ENCODE measurements at regions not wholly inside any gene's neighbourhood (a gene's known extent, or its start where the extent isn't known, plus 50 kb on each side); places are given as distances from the start of the nearest gene placed in this dataset.
"Not testable (repeated sequence)": the region's sequence is repeated elsewhere in the genome, so short reads cannot be mapped to it uniquely, and the experiment has no call there.

DNA sequence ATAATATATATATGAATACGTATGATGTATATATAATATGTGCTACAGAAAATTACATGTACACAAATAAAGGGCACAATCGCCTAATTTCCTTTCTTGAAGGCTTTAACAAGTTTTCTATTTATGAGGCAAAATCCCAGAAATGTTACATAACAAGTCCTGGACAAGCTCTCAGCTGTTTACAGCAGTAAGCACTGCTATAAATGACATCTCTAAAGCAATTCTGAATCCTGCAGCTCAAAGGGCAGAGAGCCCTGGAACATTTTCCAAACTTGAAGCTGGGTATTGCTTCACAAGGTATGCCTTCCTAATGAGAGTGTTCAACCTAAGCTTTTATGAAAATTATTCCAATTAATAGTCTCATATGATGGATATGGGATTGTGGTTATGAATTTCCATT lies 222.3 kb upstream of the GCFC2 start:
- TF ChIP-seq ZNF274 (IDR thresholded peaks at IDR 0.05; ENCODE audit: low read depth, low read length), result no peak
- no peak overlapping the region for H3K4me3 ChIP-seq (ENCODE audit: low read length)

DNA sequence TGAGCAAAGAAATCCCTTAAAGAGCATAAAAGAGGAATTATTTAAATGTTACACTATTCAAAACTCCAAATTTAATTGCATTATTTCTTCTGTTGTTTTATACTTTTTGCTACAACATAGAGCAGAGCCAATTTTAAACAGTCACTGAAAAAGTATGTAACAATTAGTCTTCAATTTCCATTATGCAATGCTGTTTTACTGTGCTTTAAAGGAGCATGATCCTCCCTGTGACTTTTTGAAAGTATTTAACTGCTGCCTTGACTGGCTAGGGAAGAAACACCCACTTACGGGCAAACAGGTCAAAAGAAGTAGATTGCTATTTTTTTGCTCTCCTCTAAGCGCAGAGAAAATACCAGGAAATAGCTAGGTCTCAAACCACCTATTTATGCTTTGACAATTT lies 217.4 kb upstream of the GCFC2 start:
- TF ChIP-seq ZNF274 (IDR thresholded peaks at IDR 0.05; ENCODE audit: low read depth, low read length), result no peak
- H3K4me3 ChIP-seq (ENCODE audit: low read length), result no peak overlapping the region

DNA sequence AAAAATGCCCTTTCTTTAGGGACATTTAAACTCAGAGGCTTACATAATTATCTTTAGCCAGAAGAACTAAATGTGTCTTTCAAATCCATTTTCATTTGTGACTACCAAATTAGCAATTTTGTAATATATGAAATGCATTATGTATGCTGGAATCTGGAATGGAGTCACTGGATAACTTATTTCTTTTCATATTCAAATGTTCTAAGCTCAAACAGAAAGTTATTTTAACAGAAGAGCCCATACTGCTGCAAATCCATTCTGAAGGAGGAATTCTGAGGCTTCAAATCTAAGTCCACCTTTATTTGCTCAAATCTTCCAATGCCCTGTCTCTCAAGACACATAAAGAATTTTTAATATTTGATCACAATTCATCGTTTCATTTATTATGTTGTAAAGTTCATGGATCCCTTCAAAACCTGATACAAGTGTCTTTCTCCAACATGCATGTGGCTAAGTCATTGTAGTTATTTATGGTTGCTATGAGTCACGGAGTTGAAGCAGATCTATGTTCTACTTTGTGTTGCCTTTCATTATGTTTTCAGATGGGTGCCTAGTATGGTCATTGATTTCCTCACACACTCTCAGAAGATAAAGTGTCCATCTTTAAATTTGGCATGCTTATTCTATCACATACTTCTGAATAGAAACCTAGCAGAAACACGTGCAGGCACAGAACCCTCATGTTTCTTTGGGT lies 214.8 kb upstream of the GCFC2 start:
- TF ChIP-seq ZNF274 (IDR thresholded peaks at IDR 0.05; ENCODE audit: low read depth, low read length), result no peak
- H3K4me3 ChIP-seq (ENCODE audit: low read length), result no peak overlapping the region

DNA sequence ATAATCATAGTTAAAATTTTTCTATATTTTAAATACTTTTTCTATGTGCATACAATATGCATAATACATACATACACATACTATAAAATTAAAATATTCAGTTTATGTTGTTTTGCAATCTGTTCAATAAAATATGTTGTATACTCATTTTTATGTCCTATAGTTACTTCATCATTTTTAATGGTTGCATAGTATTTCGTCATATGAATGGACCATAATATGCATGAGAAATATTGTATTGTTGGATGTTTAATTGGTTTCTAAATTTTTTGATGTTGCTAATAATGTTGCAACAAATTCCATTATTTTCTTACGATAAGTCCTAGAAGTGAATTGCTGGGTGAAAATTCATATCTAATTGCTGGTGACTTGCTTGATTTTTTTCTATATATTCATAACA lies 211.5 kb upstream of the GCFC2 start:
- no peak for TF ChIP-seq ZNF274 (IDR thresholded peaks at IDR 0.05; ENCODE audit: low read depth, low read length)

DNA sequence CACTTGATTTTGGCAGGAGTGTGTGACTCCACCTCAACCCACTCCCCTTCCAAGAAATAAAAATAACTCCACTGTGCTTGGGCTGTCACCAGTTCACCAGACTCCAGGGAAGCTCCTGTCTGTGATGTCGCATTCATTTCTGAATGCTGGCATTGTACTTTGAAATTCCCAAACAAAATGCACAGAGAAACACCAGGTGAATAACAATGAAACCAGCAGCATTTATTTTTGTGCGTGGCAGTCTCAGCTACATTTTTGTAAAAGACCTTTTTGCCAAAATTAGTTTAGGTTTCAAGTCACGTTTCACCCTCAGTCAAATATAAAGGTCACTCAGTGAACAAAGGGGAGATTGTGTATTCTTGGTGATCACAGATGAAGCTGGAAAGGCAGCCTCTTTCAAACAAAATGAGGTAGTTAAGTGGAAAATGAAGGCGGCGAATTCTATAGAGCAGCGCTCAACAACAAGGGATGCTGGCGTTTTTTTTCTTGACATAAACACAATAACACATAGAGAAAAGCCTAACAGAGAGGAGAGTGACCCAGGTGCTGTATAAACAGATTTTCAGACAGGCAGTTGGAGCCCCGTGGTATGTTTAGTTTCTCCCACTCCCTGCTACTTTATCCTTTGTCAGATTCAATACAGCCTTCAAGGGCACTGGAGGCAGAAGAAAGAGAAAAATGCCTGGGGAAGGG lies 210.3 kb upstream of the GCFC2 start:
- no peak for TF ChIP-seq ZNF274 (IDR thresholded peaks at IDR 0.05; ENCODE audit: low read depth, low read length)
- no peak overlapping the region for H3K4me3 ChIP-seq (ENCODE audit: low read length)

More for the DNA sequence above, 211.5 kb upstream of the GCFC2 start:
- no peak overlapping the region for H3K4me3 ChIP-seq (ENCODE audit: low read length)

DNA sequence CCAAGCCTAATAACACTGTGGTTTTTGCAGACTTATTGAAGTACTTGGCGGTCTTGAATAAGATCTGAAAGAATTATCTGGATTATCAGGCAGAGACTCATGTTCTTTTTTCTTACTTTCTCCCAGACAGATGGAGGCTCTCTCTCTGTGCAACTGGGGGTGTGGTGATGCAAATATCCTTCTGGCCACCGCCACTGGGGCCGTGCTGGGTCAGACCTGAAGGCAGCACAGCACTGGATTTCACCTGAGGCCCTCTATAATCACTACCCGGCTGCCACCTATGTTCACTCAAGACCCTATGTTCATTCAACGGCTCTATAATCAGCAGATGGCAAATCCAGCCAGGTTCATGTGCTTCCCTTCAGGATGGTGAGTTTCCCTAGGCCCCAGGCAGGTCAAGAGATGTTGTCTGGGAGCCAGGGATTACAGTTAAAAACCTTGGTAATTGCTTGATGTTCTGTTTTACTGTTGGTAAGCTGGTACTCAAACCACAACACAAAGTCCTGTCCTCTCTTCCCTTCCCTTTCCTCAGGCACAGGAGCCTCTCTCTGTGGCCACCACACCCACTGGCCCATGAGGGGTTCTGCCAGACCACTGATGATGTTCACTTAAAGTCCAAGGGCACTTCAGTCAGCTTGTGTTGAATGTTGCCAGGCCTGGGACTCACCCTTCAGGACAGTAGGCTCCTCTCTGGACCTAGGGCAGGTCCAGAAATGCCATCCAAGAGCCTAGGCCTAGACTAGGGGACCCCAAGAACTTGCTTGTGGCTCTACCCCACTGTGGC lies 205.3 kb upstream of the GCFC2 start:
- no peak overlapping the region for H3K4me3 ChIP-seq (ENCODE audit: low read length)
- TF ChIP-seq ZNF274 (IDR thresholded peaks at IDR 0.05; ENCODE audit: low read depth, low read length), result no peak

DNA sequence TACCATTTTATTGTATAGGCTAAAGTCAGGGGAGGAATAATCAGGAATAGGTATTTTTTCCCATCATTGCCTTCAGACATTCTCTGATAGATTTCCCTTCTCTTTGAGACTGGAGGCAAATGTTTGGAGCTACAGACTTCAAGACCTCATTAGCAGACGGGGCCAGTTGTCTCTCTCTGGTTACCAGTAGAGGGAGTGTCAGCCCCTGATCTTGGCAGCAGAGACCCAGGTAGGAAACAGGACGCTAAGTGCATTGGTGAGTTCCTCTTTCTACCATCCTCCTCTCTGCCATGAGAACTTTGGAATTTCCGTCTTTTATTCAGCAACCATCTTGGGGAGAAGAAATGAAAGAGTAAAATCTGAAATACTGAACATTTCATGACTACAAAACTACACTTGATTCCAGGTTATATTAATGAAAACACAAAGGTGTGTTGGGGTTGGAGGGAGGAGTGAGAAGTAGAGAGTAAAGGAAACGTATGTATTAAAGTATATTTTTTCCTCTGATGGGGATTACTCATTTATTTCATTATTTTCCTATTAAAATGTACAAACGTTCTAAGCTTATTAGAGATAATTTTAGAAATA lies 186.2 kb upstream of the GCFC2 start:
- TF ChIP-seq ZNF274 (IDR thresholded peaks at IDR 0.05; ENCODE audit: low read depth, low read length), result no peak
- no peak overlapping the region for H3K4me3 ChIP-seq (ENCODE audit: low read length)

DNA sequence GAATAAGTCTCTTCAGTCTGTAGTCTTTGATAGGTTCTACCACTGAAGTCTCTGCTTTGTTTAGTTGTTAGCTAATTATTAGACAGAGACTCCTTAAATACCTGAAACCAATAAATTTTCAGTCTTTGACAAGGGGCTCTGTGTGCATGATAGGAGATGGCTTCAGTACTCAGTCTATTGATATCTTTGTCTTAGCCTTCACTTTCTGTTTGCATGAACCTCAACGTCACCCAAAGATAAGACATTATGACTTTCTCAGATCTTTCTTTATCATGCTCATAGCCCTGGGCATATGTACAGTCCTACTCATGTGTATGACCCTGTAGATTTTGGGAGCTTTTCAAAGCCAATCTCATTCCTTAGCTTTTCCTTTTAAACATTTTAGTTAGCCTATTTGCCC lies 183.5 kb upstream of the GCFC2 start:
- TF ChIP-seq ZNF274 (IDR thresholded peaks at IDR 0.05; ENCODE audit: low read depth, low read length), result no peak

DNA sequence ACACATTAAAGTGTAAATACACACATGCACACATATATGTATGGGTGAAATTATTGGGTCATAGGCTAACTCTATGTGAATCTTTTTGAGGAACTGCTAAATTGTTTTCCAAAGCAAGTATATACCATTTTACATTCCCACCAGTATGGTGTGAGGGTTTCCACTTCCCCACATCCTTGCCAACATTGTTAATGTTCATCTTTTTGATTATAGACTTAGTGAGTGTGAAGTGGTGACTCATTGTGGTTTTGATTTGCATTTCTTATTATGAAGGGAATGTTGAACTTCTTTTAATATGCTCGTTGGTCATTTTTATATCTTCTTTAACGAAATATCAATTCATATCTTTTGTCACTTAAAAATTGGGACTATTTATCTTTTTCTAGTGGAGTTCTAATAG lies 181.8 kb upstream of the GCFC2 start:
- H3K4me3 ChIP-seq (ENCODE audit: low read length), result no peak overlapping the region
- no peak for TF ChIP-seq ZNF274 (IDR thresholded peaks at IDR 0.05; ENCODE audit: low read depth, low read length)

More for the DNA sequence above, 183.5 kb upstream of the GCFC2 start:
- no peak overlapping the region for H3K4me3 ChIP-seq (ENCODE audit: low read length)

DNA sequence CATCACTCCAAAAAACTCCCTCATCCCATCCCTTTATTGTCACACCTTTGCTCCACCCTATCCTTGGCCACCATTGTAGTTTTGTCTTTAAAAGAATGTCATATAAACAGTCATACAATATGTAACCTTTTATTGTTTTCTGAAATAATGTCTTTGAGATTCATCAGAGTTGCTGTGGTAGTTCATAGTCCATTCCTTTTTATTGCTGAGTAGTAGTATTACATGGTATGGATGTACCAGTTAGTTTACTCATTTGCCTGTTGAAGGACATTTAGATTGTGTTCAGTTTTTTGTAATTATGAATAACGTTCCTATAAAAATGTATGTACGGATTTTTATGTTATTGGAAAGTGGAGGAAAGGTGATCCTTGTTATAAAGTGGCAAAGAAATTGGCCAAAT lies 171.8 kb upstream of the GCFC2 start:
- H3K4me3 ChIP-seq (ENCODE audit: low read length), result no peak overlapping the region
- TF ChIP-seq ZNF274 (IDR thresholded peaks at IDR 0.05; ENCODE audit: low read depth, low read length), result no peak

DNA sequence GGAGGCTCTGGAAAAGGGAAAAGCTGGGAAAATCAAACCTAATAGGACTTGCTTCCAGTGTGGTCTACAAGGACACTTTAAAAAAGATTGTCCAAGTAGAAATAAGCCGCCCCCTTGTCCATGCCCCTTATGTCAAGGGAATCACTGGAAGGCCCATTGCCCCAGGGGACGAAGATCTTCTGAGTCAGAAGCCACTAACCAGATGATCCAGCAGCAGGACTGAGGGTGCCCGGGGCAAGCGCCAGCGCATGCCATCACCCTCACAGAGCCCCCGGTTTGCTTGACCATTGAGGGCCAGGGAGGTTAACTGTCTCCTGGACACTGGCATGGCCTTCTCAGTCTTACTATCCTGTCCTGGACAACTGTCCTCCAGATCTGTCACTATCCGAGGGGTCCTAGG lies 164.9 kb upstream of the GCFC2 start:
- not testable (repeated sequence) for H3K4me3 ChIP-seq (ENCODE audit: low read length)

DNA sequence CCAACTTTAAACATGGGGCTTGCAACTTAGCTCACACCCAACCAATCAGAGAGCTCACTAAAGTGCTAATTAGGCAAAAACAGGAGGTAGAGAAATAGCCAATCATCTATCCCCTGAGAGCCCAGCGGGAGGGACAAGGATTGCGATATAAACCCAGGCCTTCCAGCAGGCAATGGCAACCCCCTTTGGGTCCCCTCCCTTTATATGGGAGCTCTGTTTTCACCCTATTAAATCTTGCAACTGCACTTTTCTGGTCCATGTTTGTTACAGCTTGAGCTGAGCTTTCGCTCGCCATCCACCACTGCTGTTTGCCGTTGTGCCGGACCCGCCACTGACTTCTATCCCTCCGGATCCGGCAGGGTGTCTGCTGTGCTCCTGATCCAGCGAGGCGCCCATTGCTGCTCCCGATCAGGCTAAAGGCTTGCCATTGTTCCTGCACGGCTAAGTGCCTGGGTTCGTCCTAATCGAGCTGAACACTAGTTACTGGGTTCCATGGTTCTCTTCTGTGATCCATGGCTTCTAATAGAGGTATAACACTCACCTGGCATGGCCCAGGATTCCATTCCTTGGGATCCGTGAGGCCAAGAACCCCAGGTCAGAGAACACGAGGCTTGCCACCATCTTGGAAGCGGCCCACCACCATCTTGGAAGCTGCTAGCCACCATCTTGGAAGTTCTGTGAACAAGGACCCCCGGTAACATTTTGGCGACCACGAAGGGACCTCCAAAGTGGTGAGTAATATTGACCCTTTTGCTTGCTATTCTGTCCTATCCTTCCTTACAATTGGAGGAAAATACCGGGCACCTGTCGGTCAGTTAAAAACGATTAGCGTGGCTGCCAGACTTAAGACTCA lies 161.3 kb upstream of the GCFC2 start:
- not testable (repeated sequence) for H3K4me3 ChIP-seq (ENCODE audit: low read length)

DNA sequence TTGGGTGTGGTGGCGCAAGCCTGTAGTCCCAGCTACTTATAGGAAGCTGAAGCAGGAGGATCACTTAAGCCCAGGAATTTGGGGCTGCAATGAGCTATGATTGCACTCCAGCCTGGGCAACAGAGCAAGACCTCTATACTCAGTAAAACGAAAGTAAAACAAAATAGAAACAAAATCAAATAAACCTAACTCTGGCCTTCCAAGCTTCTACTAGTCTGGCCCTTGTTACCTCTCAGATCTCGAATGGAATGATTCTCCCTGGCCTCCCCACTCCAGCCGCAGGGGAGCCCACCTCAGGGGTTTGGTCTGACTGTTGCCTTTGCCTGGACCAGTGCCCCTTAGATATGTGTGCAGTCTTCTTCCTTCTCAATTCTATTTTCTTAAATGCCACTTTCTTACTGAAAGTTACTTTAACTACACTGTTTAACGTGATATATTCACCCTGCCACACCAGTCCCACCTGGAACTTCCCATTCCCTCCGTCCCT lies 160.0 kb upstream of the GCFC2 start:
- H3K4me3 ChIP-seq (ENCODE audit: low read length), result no peak overlapping the region
- no peak for TF ChIP-seq ZNF274 (IDR thresholded peaks at IDR 0.05; ENCODE audit: low read depth, low read length)

DNA sequence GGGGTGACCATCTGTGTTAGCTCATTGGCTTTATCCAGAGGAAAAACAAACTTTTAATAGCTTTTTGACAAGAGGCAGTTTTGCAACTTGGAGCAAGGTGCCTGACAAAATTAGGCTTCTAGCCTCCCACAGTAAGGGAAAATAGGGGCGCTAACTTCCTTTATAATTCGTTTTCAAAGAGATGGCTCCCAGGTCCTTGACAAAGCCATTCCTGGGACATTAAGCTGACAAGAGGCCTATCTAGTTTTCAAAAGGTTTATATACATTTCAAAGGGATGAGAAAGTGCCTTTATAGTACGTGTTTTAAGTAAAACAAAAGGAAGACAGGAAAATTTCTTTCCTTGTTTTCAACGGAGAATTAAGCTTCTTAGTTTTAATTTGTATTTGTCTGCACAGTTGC lies 159.4 kb upstream of the GCFC2 start:
- no peak overlapping the region for H3K4me3 ChIP-seq (ENCODE audit: low read length)

More for the DNA sequence above, 159.4 kb upstream of the GCFC2 start:
- TF ChIP-seq ZNF274 (IDR thresholded peaks at IDR 0.05; ENCODE audit: low read depth, low read length), result no peak
